ENCODE measurements at regions not wholly inside any gene's neighbourhood (a gene's known extent, or its start where the extent isn't known, plus 50 kb on each side); places are given as distances from the start of the nearest gene placed in this dataset.

DNA sequence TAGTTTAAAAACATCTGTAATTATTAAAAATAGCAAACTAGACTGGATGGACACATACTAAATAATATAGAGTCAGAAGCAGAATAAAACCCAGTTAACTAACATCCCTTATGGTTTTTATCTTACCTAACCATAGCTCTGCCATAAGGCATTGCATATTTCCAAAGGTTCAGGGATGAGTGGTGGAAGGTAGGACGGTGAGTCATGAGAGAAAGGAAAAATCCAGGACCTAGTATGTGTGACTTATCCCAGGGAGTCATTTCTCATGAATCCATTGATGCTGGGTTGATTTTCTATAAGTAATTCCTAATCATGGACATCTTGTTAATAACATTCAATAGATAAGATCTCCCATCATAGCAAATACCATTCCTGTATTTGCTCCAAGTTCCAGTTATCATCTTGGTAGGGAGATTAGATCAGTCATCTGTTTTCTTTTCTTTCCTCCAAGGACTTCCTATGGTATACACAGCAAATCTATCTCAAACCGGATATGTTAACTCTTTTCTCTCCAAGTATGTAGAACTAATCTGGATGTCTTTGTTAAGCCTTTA is 490.7 kb upstream of the B3GALT2 start:
- Histone ChIP-seq H3K36me3 (ENCODE audit: insufficient read depth, low read length) (no peaks in the 10 kb centered on the region), H3K4me2 (ENCODE audit: low read length) (no peak overlapping the region), H3K79me2 (ENCODE audit: insufficient read depth, low read depth, low read length) (no peaks in the 10 kb centered on the region), H3K4me1 (ENCODE audit: insufficient read depth, low read length, poor library complexity, severe bottlenecking) (no peaks in the 10 kb centered on the region), H4K20me1 (ENCODE audit: insufficient read depth, low read length) (no peaks in the 10 kb centered on the region), H3K4me3 (ENCODE audit: low read depth, low read length, poor library complexity, severe bottlenecking) (no peak overlapping the region), H3K9me3 (ENCODE audit: low read length) (no peaks in the 10 kb centered on the region), H3K27ac (ENCODE audit: low read depth, low read length, poor library complexity, severe bottlenecking) (no peak overlapping the region), H3K9me2 (ENCODE audit: insufficient read depth, low read length) (no peaks in the 10 kb centered on the region), H2AFZ (ENCODE audit: low read length) (no peak overlapping the region)
- ChIA-PET CTCF (ENCODE audit: unreplicated experiment) (no interaction called here), POLR2A (no interaction called here)
- no TSS peak for BruUV-seq (replicated peaks)
- TF ChIP-seq EZH2phosphoT487 (IDR thresholded peaks at IDR 0.05; ENCODE audit: borderline replicate concordance, low read depth, low read length), result no peak
- TF ChIP-seq, protein P1, sequence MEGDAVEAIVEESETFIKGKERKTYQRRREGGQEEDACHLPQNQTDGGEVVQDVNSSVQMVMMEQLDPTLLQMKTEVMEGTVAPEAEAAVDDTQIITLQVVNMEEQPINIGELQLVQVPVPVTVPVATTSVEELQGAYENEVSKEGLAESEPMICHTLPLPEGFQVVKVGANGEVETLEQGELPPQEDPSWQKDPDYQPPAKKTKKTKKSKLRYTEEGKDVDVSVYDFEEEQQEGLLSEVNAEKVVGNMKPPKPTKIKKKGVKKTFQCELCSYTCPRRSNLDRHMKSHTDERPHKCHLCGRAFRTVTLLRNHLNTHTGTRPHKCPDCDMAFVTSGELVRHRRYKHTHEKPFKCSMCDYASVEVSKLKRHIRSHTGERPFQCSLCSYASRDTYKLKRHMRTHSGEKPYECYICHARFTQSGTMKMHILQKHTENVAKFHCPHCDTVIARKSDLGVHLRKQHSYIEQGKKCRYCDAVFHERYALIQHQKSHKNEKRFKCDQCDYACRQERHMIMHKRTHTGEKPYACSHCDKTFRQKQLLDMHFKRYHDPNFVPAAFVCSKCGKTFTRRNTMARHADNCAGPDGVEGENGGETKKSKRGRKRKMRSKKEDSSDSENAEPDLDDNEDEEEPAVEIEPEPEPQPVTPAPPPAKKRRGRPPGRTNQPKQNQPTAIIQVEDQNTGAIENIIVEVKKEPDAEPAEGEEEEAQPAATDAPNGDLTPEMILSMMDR (conservative IDR thresholded peaks at IDR 0.05; ENCODE audit: low read length), result no peak
- intact Hi-C loops (cut with micrococcal nuclease; ENCODE audit: unreplicated experiment), result no loop called here
- DNase-seq (ENCODE audit: low spot score), result no peak

DNA sequence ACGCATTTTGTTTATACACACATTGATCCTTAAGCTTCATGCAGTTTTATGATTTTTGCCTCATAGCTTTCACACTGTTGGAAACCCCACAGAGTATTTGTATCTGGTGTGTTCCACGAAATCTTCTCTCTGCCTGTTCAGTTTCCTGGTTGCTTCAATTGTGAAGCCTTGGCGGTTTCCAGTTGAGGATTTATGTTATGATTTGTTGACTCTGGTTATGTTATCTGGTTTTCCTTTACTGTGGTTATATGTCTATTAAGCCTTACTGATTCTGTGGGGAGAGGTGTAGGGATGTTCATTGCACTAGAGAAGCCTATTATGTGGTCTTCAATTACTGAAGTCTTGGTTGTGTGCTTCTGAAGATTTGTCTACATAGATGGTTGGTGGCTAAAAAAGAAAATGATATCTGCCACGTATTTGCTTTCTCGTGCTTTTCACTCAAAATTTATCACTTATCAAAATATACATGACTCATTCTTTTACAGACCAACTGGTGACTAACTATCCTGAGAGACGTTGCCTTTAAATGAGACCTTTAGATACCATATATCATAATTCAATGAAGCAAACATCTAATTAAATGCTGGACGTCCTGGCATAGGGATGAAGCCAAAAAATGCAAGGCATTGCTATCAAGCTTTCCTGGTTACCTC is 488.0 kb upstream of the B3GALT2 start:
- Histone ChIP-seq H3K9me3 (ENCODE audit: low read length) (no peaks in the 10 kb centered on the region), H3K36me3 (ENCODE audit: insufficient read depth, low read length) (no peaks in the 10 kb centered on the region), H3K9me2 (ENCODE audit: insufficient read depth, low read length) (no peaks in the 10 kb centered on the region), H3K79me2 (ENCODE audit: insufficient read depth, low read depth, low read length) (no peaks in the 10 kb centered on the region), H2AFZ (ENCODE audit: low read length) (no peak overlapping the region), H3K4me1 (ENCODE audit: insufficient read depth, low read length, poor library complexity, severe bottlenecking) (no peaks in the 10 kb centered on the region), H3K4me2 (ENCODE audit: low read length) (no peak overlapping the region), H3K27ac (ENCODE audit: low read depth, low read length, poor library complexity, severe bottlenecking) (no peak overlapping the region), H3K4me3 (ENCODE audit: low read depth, low read length, poor library complexity, severe bottlenecking) (no peak overlapping the region), H4K20me1 (ENCODE audit: insufficient read depth, low read length) (no peaks in the 10 kb centered on the region)
- POLR2A ChIA-PET, result interaction anchor here (0.7 kb wide), 1 partner anchor 31 kb away, joined by 3 read pairs; no protein-coding TSS in a partner anchor
- CTCF ChIA-PET (ENCODE audit: unreplicated experiment), result no interaction called here
- intact Hi-C loops (cut with micrococcal nuclease; ENCODE audit: unreplicated experiment), result no loop called here
- TF ChIP-seq, protein P1 (conservative IDR thresholded peaks at IDR 0.05; ENCODE audit: low read length), result no peak
- no peak for TF ChIP-seq EZH2phosphoT487 (IDR thresholded peaks at IDR 0.05; ENCODE audit: borderline replicate concordance, low read depth, low read length)
- BruUV-seq (replicated peaks), result no TSS peak
- no peak for DNase-seq (ENCODE audit: low spot score)

DNA sequence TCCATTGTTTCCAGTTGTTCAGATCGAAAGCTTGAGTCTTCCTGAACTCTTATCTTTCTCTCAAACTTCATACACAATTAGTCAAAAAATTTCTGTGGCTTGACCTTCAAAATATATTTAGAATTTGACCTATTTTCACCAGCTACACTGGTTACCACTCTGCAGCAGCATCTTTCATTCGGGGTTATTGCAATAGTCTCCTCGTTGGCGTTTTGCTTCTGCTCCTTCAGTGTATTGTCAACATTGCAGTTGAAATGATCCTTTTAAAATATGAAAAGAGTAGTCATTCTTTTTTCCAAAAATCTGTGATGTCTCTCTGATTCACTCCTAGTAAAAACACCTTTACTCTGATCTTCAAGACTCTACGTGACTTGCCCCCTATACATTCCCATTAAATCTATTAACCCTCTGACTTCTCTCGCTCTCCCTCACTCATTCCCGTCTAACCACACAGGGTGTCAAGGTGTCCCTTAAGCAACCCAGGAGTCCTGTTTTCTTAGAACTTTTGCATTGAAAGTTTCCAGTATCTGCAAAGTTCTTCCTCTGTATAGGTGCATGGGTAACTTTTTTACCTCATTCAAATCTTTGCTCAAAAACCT is 480.2 kb upstream of the B3GALT2 start:
- Histone ChIP-seq H3K4me2 (ENCODE audit: low read length) (no peak overlapping the region), H3K79me2 (ENCODE audit: insufficient read depth, low read depth, low read length) (no peaks in the 10 kb centered on the region), H3K9me3 (ENCODE audit: low read length) (no peaks in the 10 kb centered on the region), H3K36me3 (ENCODE audit: insufficient read depth, low read length) (no peaks in the 10 kb centered on the region), H4K20me1 (ENCODE audit: insufficient read depth, low read length) (no peaks in the 10 kb centered on the region), H3K27ac (ENCODE audit: low read depth, low read length, poor library complexity, severe bottlenecking) (no peak overlapping the region), H3K4me1 (ENCODE audit: insufficient read depth, low read length, poor library complexity, severe bottlenecking) (no peaks in the 10 kb centered on the region), H3K4me3 (ENCODE audit: low read depth, low read length, poor library complexity, severe bottlenecking) (no peak overlapping the region), H3K9me2 (ENCODE audit: insufficient read depth, low read length) (no peaks in the 10 kb centered on the region), H2AFZ (ENCODE audit: low read length) (no peak overlapping the region)
- intact Hi-C loops (cut with micrococcal nuclease; ENCODE audit: unreplicated experiment), result no loop called here
- CTCF ChIA-PET (ENCODE audit: unreplicated experiment), result no interaction called here
- TF ChIP-seq, protein P1 (conservative IDR thresholded peaks at IDR 0.05; ENCODE audit: low read length), result no peak
- TF ChIP-seq EZH2phosphoT487 (IDR thresholded peaks at IDR 0.05; ENCODE audit: borderline replicate concordance, low read depth, low read length), result no peak
- BruUV-seq (replicated peaks), result no TSS peak
- POLR2A ChIA-PET, result interaction anchor here (0.7 to 1.0 kb wide), 2 partner anchors 15 to 774 kb away, joined by 3 to 6 read pairs; no protein-coding TSS in a partner anchor
- DNase-seq (ENCODE audit: low spot score), result no peak
